ENCODE measurements at regions not wholly inside any gene's neighbourhood (a gene's known extent, or its start where the extent isn't known, plus 50 kb on each side); places are given as distances from the start of the nearest gene placed in this dataset.

DNA sequence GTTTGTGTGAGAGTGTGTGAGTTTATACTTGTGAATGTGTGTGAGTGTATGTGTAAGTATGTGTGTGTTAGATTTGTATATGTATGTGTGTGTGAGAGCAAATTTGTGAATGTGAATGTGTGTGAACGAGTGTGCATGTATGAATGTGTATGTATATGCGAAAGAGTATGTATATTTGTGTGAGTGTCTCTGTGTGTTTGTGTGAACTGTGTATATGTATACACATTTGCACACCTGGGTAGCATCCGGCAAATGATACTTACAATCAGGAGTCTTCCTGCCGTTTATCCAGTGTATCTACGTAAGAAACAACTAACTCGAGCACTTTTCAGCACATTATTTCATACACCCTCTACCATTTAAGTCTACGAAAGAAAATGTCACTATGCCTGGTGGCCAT is 487.4 kb downstream of the TNS3 start:
- CTCF ChIA-PET, result interaction anchor here (0.6 kb wide), 1 partner anchor 1173 kb away, joined by 3 read pairs; no protein-coding TSS in a partner anchor
- Histone ChIP-seq H3K4me3 (ENCODE audit: low read depth, low read length) (no peak overlapping the region), H3K27me3 (ENCODE audit: control insufficient read depth, insufficient read depth, low read length) (no peaks in the 10 kb centered on the region), H3K9me3 (ENCODE audit: control insufficient read depth, insufficient read depth, low read length) (no peaks in the 10 kb centered on the region), H3K27ac (ENCODE audit: low read depth, low read length) (no peak overlapping the region)
- POLR2A ChIA-PET, result no interaction called here
- TF ChIP-seq, protein P1, sequence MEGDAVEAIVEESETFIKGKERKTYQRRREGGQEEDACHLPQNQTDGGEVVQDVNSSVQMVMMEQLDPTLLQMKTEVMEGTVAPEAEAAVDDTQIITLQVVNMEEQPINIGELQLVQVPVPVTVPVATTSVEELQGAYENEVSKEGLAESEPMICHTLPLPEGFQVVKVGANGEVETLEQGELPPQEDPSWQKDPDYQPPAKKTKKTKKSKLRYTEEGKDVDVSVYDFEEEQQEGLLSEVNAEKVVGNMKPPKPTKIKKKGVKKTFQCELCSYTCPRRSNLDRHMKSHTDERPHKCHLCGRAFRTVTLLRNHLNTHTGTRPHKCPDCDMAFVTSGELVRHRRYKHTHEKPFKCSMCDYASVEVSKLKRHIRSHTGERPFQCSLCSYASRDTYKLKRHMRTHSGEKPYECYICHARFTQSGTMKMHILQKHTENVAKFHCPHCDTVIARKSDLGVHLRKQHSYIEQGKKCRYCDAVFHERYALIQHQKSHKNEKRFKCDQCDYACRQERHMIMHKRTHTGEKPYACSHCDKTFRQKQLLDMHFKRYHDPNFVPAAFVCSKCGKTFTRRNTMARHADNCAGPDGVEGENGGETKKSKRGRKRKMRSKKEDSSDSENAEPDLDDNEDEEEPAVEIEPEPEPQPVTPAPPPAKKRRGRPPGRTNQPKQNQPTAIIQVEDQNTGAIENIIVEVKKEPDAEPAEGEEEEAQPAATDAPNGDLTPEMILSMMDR (IDR thresholded peaks at IDR 0.05; ENCODE audit: low read depth, low read length), result no peak
- DNase-seq (ENCODE audit: low read depth, low spot score), result no peak

- H3K9me3 ChIP-seq (ENCODE audit: control insufficient read depth, insufficient read depth, low read length), result no peaks in the 10 kb centered on the region
- H3K4me3 ChIP-seq (ENCODE audit: low read depth, low read length), result no peak overlapping the region
- H3K27ac ChIP-seq (ENCODE audit: low read depth, low read length), result no peak overlapping the region
- TF ChIP-seq, protein P1 (IDR thresholded peaks at IDR 0.05; ENCODE audit: low read depth, low read length), result no peak
- H3K27me3 ChIP-seq (ENCODE audit: control insufficient read depth, insufficient read depth, low read length), result no peaks in the 10 kb centered on the region
- CTCF ChIA-PET, result interaction anchor here (0.6 to 4.4 kb wide), 3 partner anchors 161 to 1172 kb away, joined by 3 to 25 read pairs (median 10); no protein-coding TSS in a partner anchor
- no peak for DNase-seq (ENCODE audit: low read depth, low spot score)
- POLR2A ChIA-PET, result interaction anchor here (1.3 to 1.6 kb wide), 2 partner anchors 86 to 637 kb away, joined by 4 read pairs; no protein-coding TSS in a partner anchor
Measured at GRCh38 chr7:47093320-47094234, 488.3 kb downstream of the TNS3 start.

- H3K27ac ChIP-seq (ENCODE audit: low read depth, low read length), result no peak overlapping the region
- TF ChIP-seq, protein P1 (IDR thresholded peaks at IDR 0.05; ENCODE audit: low read depth, low read length), result no peak
- DNase-seq (ENCODE audit: low read depth, low spot score), result no peak
- POLR2A ChIA-PET, result interaction anchor here (0.6 to 1.6 kb wide), 3 partner anchors 87 to 636 kb away, joined by 4 read pairs; no protein-coding TSS in a partner anchor
- no peaks in the 10 kb centered on the region for H3K9me3 ChIP-seq (ENCODE audit: control insufficient read depth, insufficient read depth, low read length)
- no peak overlapping the region for H3K4me3 ChIP-seq (ENCODE audit: low read depth, low read length)
- no peaks in the 10 kb centered on the region for H3K27me3 ChIP-seq (ENCODE audit: control insufficient read depth, insufficient read depth, low read length)
- CTCF ChIA-PET, result interaction anchor here (1.6 to 4.4 kb wide), 3 partner anchors 9 to 1170 kb away, joined by 9 to 25 read pairs (median 10); no protein-coding TSS in a partner anchor
Measured at GRCh38 chr7:47092336-47092735, 489.6 kb downstream of the TNS3 start.

- DNase-seq (ENCODE audit: low read depth, low spot score), result no peak
- ChIA-PET POLR2A (interaction anchor here (0.9 kb wide), 1 partner anchor 10 kb away, joined by 3 read pairs; no protein-coding TSS in a partner anchor), CTCF (interaction anchor here (1.6 to 4.4 kb wide), 2 partner anchors 10 to 1168 kb away, joined by 9 to 25 read pairs; no protein-coding TSS in a partner anchor)
- Histone ChIP-seq H3K27ac (ENCODE audit: low read depth, low read length) (no peak overlapping the region), H3K9me3 (ENCODE audit: control insufficient read depth, insufficient read depth, low read length) (no peaks in the 10 kb centered on the region), H3K27me3 (ENCODE audit: control insufficient read depth, insufficient read depth, low read length) (no peaks in the 10 kb centered on the region), H3K4me3 (ENCODE audit: low read depth, low read length) (no peak overlapping the region)
- TF ChIP-seq, protein P1 (IDR thresholded peaks at IDR 0.05; ENCODE audit: low read depth, low read length), result no peak
Measured at GRCh38 chr7:47091141-47091540, 490.8 kb downstream of the TNS3 start.

DNA sequence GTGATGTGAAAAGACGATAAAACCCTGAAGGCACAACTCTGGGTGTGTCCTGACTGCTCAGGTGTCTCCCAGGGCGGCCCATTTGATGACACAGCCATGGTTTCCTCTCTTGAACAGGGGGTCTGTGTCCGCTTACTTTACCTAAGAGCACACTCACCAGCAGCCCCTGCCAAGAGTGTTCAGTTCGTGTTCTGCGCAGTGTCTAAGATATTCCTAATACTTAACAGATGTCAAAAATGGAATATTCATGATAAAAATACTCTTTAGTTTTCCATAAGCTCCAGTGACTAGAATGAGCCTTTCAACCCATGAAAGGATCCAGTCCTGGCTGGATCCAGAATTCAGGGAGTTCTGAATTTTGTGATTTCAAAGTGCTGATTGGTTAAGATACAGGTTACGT is 492.4 kb downstream of the TNS3 start:
- CTCF ChIA-PET, result interaction anchor here (0.6 to 4.4 kb wide), 4 partner anchors 10 to 1172 kb away, joined by 3 to 25 read pairs (median 6); no protein-coding TSS in a partner anchor

More for the DNA sequence above, 492.4 kb downstream of the TNS3 start:
- TF ChIP-seq, protein P1 (IDR thresholded peaks at IDR 0.05; ENCODE audit: low read depth, low read length), result no peak
- POLR2A ChIA-PET, result no interaction called here
- Histone ChIP-seq H3K9me3 (ENCODE audit: control insufficient read depth, insufficient read depth, low read length) (no peaks in the 10 kb centered on the region), H3K27me3 (ENCODE audit: control insufficient read depth, insufficient read depth, low read length) (no peaks in the 10 kb centered on the region), H3K27ac (ENCODE audit: low read depth, low read length) (no peak overlapping the region), H3K4me3 (ENCODE audit: low read depth, low read length) (no peak overlapping the region)
- DNase-seq (ENCODE audit: low read depth, low spot score), result no peak
